ENCODE measurements at regions not wholly inside any gene's neighbourhood (a gene's known extent, or its start where the extent isn't known, plus 50 kb on each side); places are given as distances from the start of the nearest gene placed in this dataset.

GRCh38 chr5:44001675-44002380, 387.4 kb downstream of the FGF10 start:
- TF ChIP-seq CTCF (IDR thresholded peaks at IDR 0.05), result no peak
- TF ChIP-seq REST (IDR thresholded peaks at IDR 0.05; ENCODE audit: insufficient read depth in 1 of 2, low read depth in 2 of 2, low read length in 1 of 2), result no peak
- no peak for TF ChIP-seq SIN3A (IDR thresholded peaks at IDR 0.05; ENCODE audit: borderline replicate concordance, insufficient read depth, low read depth, low read length)
- no peak for TF ChIP-seq POLR2AphosphoS5 (IDR thresholded peaks at IDR 0.05; ENCODE audit: low read depth, low read length)
